ENCODE measurements at regions not wholly inside any gene's neighbourhood (a gene's known extent, or its start where the extent isn't known, plus 50 kb on each side); places are given as distances from the start of the nearest gene placed in this dataset.
"Not testable (repeated sequence)": the region's sequence is repeated elsewhere in the genome, so short reads cannot be mapped to it uniquely, and the experiment has no call there.

GRCh38 chr2:145880997-145881396, 1361.1 kb upstream of the ZEB2 start:
- not testable (repeated sequence) for TF ChIP-seq ZNF707 (tag by site-specific recombination; IDR thresholded peaks at IDR 0.05); CTCF (tag by site-specific recombination; IDR thresholded peaks at IDR 0.05); ZNF335 (tag by site-specific recombination; conservative IDR thresholded peaks at IDR 0.05); ZNF423 (tag by site-specific recombination; IDR thresholded peaks at IDR 0.05); ZNF274 (IDR thresholded peaks at IDR 0.05; ENCODE audit: low read length); ZNF274 (tag by site-specific recombination; IDR thresholded peaks at IDR 0.05; ENCODE audit: borderline replicate concordance); BCL6B (tag by site-specific recombination; IDR thresholded peaks at IDR 0.05); GLIS1 (tag by site-specific recombination; IDR thresholded peaks at IDR 0.05); OVOL3 (tag by site-specific recombination; IDR thresholded peaks at IDR 0.05)

Measured in HEK293 (cell line).